ENCODE measurements at regions not wholly inside any gene's neighbourhood (a gene's known extent, or its start where the extent isn't known, plus 50 kb on each side); places are given as distances from the start of the nearest gene placed in this dataset.

- peaks cover 25% of the 10 kb centered on the region for H3K9me3 Mint-ChIP-seq
- DNase-seq (ENCODE audit: low spot score in 2 of 2, unreplicated experiment in 2 of 2), result no peak
- H3K4me1 Mint-ChIP-seq, result peaks cover 4% of the 10 kb centered on the region
- H3K27ac Mint-ChIP-seq, result no peak overlapping the region
- H3K36me3 Mint-ChIP-seq, result peaks cover 7% of the 10 kb centered on the region
- H3K4me3 Mint-ChIP-seq, result no peak overlapping the region
- no peaks in the 10 kb centered on the region for H3K27me3 Mint-ChIP-seq (ENCODE audit: low read depth)
- no peak for TF ChIP-seq CTCF (IDR thresholded peaks at IDR 0.05; ENCODE audit: unreplicated experiment)
Observed at GRCh38 chr2:146934921-146935320, 909.9 kb upstream of the ACVR2A start.

- Mint-ChIP-seq H3K9me3 (peaks cover 22% of the 10 kb centered on the region), H3K36me3 (peaks cover 7% of the 10 kb centered on the region), H3K27me3 (ENCODE audit: low read depth) (no peaks in the 10 kb centered on the region), H3K4me1 (no peaks in the 10 kb centered on the region), H3K27ac (no peak overlapping the region), H3K4me3 (no peak overlapping the region)
- no peak for TF ChIP-seq CTCF (IDR thresholded peaks at IDR 0.05; ENCODE audit: unreplicated experiment)
- no peak for DNase-seq (ENCODE audit: low spot score in 2 of 2, unreplicated experiment in 2 of 2)
Observed at GRCh38 chr2:146931109-146931508, 913.7 kb upstream of the ACVR2A start.

GRCh38 chr2:146927080-146927711 is 917.6 kb upstream of the ACVR2A start:
- peak; percentile 21 for TF ChIP-seq CTCF (IDR thresholded peaks at IDR 0.05; ENCODE audit: unreplicated experiment)
- no peaks in the 10 kb centered on the region for H3K36me3 Mint-ChIP-seq
- DNase-seq (ENCODE audit: low spot score in 2 of 2, unreplicated experiment in 2 of 2), result peak in 1 of 2 experiments; percentile 46
- H3K9me3 Mint-ChIP-seq, result no peaks in the 10 kb centered on the region
- no peak overlapping the region for H3K27ac Mint-ChIP-seq
- no peaks in the 10 kb centered on the region for H3K27me3 Mint-ChIP-seq (ENCODE audit: low read depth)
- no peak overlapping the region for H3K4me3 Mint-ChIP-seq
- no peaks in the 10 kb centered on the region for H3K4me1 Mint-ChIP-seq

- Mint-ChIP-seq H3K4me3 (no peak overlapping the region), H3K27ac (no peak overlapping the region), H3K36me3 (no peaks in the 10 kb centered on the region), H3K27me3 (ENCODE audit: low read depth) (no peaks in the 10 kb centered on the region), H3K4me1 (peaks cover 3% of the 10 kb centered on the region), H3K9me3 (no peaks in the 10 kb centered on the region)
- no peak for DNase-seq (ENCODE audit: low spot score in 2 of 2, unreplicated experiment in 2 of 2)
- no peak for TF ChIP-seq CTCF (IDR thresholded peaks at IDR 0.05; ENCODE audit: unreplicated experiment)
Observed at GRCh38 chr2:146918280-146918679, 926.5 kb upstream of the ACVR2A start.

GRCh38 chr2:146917431-146918042 is 927.3 kb upstream of the ACVR2A start:
- H3K9me3 Mint-ChIP-seq, result no peaks in the 10 kb centered on the region
- H3K4me3 Mint-ChIP-seq, result no peak overlapping the region
- H3K4me1 Mint-ChIP-seq, result peaks cover 3% of the 10 kb centered on the region
- H3K27ac Mint-ChIP-seq, result no peak overlapping the region
- no peaks in the 10 kb centered on the region for H3K27me3 Mint-ChIP-seq (ENCODE audit: low read depth)
- TF ChIP-seq CTCF (IDR thresholded peaks at IDR 0.05; ENCODE audit: unreplicated experiment), result no peak
- no peak for DNase-seq (ENCODE audit: low spot score in 2 of 2, unreplicated experiment in 2 of 2)
- no peaks in the 10 kb centered on the region for H3K36me3 Mint-ChIP-seq

All from mesothelial cell of epicardium (in vitro differentiated cells).